Smooth muscle cell (in vitro differentiated cells): ENCODE measurements at regions not wholly inside any gene's neighbourhood (a gene's known extent, or its start where the extent isn't known, plus 50 kb on each side); places are given as distances from the start of the nearest gene placed in this dataset.

ENCODE experiments used
- DNase-seq: peaks from one replicate; lab custom pipeline; 2025; ENCODE audit not compliant: unreplicated experiment; lab: John Stamatoyannopoulos, UW
- H2AFZ ChIP-seq: fragments of 200-600 bp; sonication (generic); 2 replicates; pipeline ENCODE4 v1.6.0; 2016; ENCODE audit warnings: antibody characterized with exemption, low read depth, mild to moderate bottlenecking
- H3F3A ChIP-seq: fragments of 200-600 bp; sonication (generic); 2 replicates; pipeline ENCODE4 v1.6.0; 2017; ENCODE audit warnings: antibody characterized with exemption, low read depth
- H3K27ac ChIP-seq: fragments of 200-600 bp; sonication (generic); 2 replicates; pipeline ENCODE4 v1.5.1; 2016; ENCODE audit warnings: low read depth, mild to moderate bottlenecking
- H3K27me3 ChIP-seq: fragments of 200-600 bp; sonication (generic); 2 replicates; pipeline ENCODE4 v1.6.1; 2016; ENCODE audit warnings: low read depth, mild to moderate bottlenecking
- H3K36me3 ChIP-seq: fragments of 200-600 bp; sonication (generic); 2 replicates; pipeline ENCODE4 v1.5.1; 2016; ENCODE audit warnings: low read depth
- H3K4me1 ChIP-seq: fragments of 200-600 bp; sonication (generic); 2 replicates; pipeline ENCODE4 v1.5.1; 2016; ENCODE audit warnings: low read depth
- H3K4me2 ChIP-seq: fragments of 200-600 bp; sonication (generic); 2 replicates; pipeline ENCODE4 v1.6.0; 2016; ENCODE audit warnings: mild to moderate bottlenecking
- H3K4me3 ChIP-seq: fragments of 200-600 bp; sonication (generic); 2 replicates; pipeline ENCODE4 v1.5.1; 2016; ENCODE audit warnings: mild to moderate bottlenecking
- H3K79me2 ChIP-seq: fragments of 200-600 bp; sonication (generic); 2 replicates; pipeline ENCODE4 v1.6.0; 2016; ENCODE audit warnings: low read depth, mild to moderate bottlenecking
- H3K9ac ChIP-seq: fragments of 200-600 bp; sonication (generic); 2 replicates; pipeline ENCODE4 v1.6.0; 2016; ENCODE audit warnings: low read depth
- H3K9me3 ChIP-seq: fragments of 200-600 bp; sonication (generic); replicated peaks from 2 replicates; pipeline ENCODE4 v1.5.1; 2016; ENCODE audit warnings: low read depth
- H4K20me1 ChIP-seq: fragments of 200-600 bp; sonication (generic); 2 replicates; pipeline ENCODE4 v1.6.0; 2016; ENCODE audit warnings: low read depth
- CTCF ChIP-seq: fragments of 200-600 bp; sonication (generic); IDR thresholded peaks from 2 replicates; pipeline ENCODE4 v1.5.1; 2017; ENCODE audit warnings: borderline replicate concordance, mild to moderate bottlenecking, antibody characterized with exemption; ENCODE audit not compliant: insufficient read depth, poor library complexity, severe bottlenecking
- WGBS: methylation state at CpG from one replicate; pipeline ENCODE4 v1.1.7; 2016; ENCODE audit warnings: low lambda C conversion rate; 5-methylcytosine and 5-hydroxymethylcytosine counted together

DNA sequence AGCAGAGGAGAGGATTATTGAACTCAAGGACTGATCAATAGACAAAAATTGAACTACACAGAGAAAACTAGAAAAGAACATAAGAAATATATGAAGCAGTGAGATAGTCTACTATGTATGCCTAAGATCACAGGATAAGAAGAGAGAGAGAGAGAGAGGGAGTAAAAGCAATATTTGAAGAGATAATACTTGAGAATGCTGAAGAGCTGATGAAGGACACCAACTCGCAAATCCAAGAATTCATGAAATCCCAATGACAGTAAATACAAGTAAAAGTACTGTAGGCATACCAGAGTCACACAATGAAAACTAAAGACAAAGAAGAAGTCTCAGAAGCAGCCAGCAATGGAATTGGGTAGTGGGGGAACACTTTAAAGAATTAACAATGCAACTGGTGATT is 260.1 kb upstream of the SPAG17 start:
- no peaks in the 10 kb centered on the region for H3K27me3 ChIP-seq

DNA sequence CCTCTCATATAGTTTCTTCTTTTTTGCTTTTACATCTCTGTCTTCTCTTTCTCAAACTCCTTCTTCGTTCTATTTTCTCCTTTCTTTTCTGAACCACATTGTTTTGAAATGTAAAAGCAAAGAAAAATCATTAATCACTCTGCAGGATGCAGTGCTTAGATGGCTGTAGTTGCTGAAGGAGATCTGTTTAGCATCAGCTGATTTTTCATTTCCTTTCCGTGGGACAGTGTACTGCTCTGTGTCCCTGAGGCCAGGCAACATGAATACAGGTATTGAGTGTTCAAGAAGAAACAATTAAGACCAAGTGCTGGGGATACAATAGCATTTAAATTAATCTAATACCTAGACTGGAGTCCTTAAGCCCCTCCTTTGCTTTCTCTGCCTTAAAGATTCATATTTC is 257.2 kb upstream of the SPAG17 start:
- 34% methylated on average over 2 of the region's 2 CpGs for WGBS
- Histone ChIP-seq H4K20me1 (no peaks in the 10 kb centered on the region), H3K4me1 (no peaks in the 10 kb centered on the region)

More for the DNA sequence above, 260.1 kb upstream of the SPAG17 start:
- no peaks in the 10 kb centered on the region for H4K20me1 ChIP-seq
- H3F3A ChIP-seq, result no peaks in the 10 kb centered on the region
- H3K36me3 ChIP-seq, result no peaks in the 10 kb centered on the region
- DNase-seq, result no peak
- no peak for TF ChIP-seq CTCF
- 90% methylated on average over 1 of the region's 1 CpG for WGBS
- H2AFZ ChIP-seq, result no peak overlapping the region
- no peaks in the 10 kb centered on the region for H3K9me3 ChIP-seq
- H3K4me1 ChIP-seq, result no peaks in the 10 kb centered on the region
- H3K9ac ChIP-seq, result no peak overlapping the region
- no peak overlapping the region for H3K27ac ChIP-seq
- H3K79me2 ChIP-seq, result no peaks in the 10 kb centered on the region
- no peak overlapping the region for H3K4me2 ChIP-seq
- no peak overlapping the region for H3K4me3 ChIP-seq

GRCh38 chr1:118437664-118438063 is 252.6 kb upstream of the SPAG17 start:
- Histone ChIP-seq H3K27ac (no peak overlapping the region), H3K27me3 (no peaks in the 10 kb centered on the region), H3K4me3 (no peak overlapping the region), H3K4me1 (no peaks in the 10 kb centered on the region), H3K79me2 (no peaks in the 10 kb centered on the region), H3K36me3 (no peaks in the 10 kb centered on the region), H4K20me1 (no peaks in the 10 kb centered on the region), H3K9me3 (no peaks in the 10 kb centered on the region), H3K4me2 (no peak overlapping the region), H3F3A (no peaks in the 10 kb centered on the region), H3K9ac (no peak overlapping the region), H2AFZ (no peak overlapping the region)
- no peak for DNase-seq
- TF ChIP-seq CTCF, result no peak
- WGBS, result 91% methylated on average over 6 of the region's 6 CpGs

More for the DNA sequence above, 257.2 kb upstream of the SPAG17 start:
- no peaks in the 10 kb centered on the region for H3K27me3 ChIP-seq
- H3K9ac ChIP-seq, result no peak overlapping the region
- no peak overlapping the region for H2AFZ ChIP-seq
- H3K79me2 ChIP-seq, result no peaks in the 10 kb centered on the region
- H3F3A ChIP-seq, result no peaks in the 10 kb centered on the region
- no peak overlapping the region for H3K4me3 ChIP-seq
- H3K36me3 ChIP-seq, result no peaks in the 10 kb centered on the region
- no peak for TF ChIP-seq CTCF
- H3K27ac ChIP-seq, result no peak overlapping the region
- no peaks in the 10 kb centered on the region for H3K9me3 ChIP-seq
- DNase-seq, result no peak
- no peak overlapping the region for H3K4me2 ChIP-seq

GRCh38 chr1:118429856-118430255 is 244.8 kb upstream of the SPAG17 start:
- Histone ChIP-seq H3K36me3 (no peaks in the 10 kb centered on the region), H3K9me3 (no peaks in the 10 kb centered on the region), H3K79me2 (no peaks in the 10 kb centered on the region), H3F3A (no peaks in the 10 kb centered on the region), H3K4me2 (no peak overlapping the region), H3K27me3 (no peaks in the 10 kb centered on the region), H3K4me3 (no peak overlapping the region), H3K27ac (no peak overlapping the region), H3K4me1 (no peaks in the 10 kb centered on the region), H3K9ac (no peak overlapping the region), H4K20me1 (no peaks in the 10 kb centered on the region), H2AFZ (no peak overlapping the region)
- WGBS, result 92% methylated on average over 4 of the region's 4 CpGs
- DNase-seq, result no peak
- TF ChIP-seq CTCF, result no peak
